ENCODE measurements at regions not wholly inside any gene's neighbourhood (a gene's known extent, or its start where the extent isn't known, plus 50 kb on each side); places are given as distances from the start of the nearest gene placed in this dataset.

DNA sequence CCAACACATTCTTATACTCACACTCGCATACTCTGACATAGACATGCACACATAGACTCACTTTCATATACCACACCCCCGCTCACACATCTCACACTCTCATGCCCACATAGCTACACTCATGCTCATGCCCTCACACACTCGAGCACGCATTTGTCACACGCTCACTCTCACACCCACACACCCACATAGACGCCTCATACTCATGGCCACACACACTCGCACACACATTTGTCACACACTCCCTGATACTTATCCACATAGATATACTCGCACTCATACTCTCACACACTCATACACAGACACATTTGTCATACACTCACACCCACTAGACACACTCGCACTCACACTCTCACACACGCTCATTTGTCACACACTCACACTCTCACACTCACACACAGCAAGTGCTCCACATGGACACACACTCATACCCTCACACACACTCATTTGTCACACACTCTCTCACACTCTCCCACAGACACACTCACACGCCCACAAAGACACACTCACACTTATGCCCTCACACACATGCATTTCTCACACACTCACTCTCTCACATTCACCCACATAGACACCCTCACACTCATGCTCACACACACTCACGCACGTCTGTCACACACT, 50.9 kb downstream of the TNP1 start:
- Histone ChIP-seq H3K9me3 (ENCODE audit: low read length) (no peaks in the 10 kb centered on the region), H3K4me1 (ENCODE audit: insufficient read depth, low read length, poor library complexity, severe bottlenecking) (no peaks in the 10 kb centered on the region), H3K27ac (ENCODE audit: low read depth, low read length, poor library complexity, severe bottlenecking) (no peak overlapping the region), H3K9me2 (ENCODE audit: insufficient read depth, low read length) (no peaks in the 10 kb centered on the region), H3K4me2 (ENCODE audit: low read length) (no peak overlapping the region), H4K20me1 (ENCODE audit: insufficient read depth, low read length) (no peaks in the 10 kb centered on the region), H3K79me2 (ENCODE audit: insufficient read depth, low read depth, low read length) (no peaks in the 10 kb centered on the region), H3K36me3 (ENCODE audit: insufficient read depth, low read length) (no peaks in the 10 kb centered on the region), H3K4me3 (ENCODE audit: low read depth, low read length, poor library complexity, severe bottlenecking) (no peak overlapping the region), H2AFZ (ENCODE audit: low read length) (no peak overlapping the region)
- BruUV-seq (replicated peaks) = no TSS peak
- CTCF ChIA-PET (ENCODE audit: unreplicated experiment) = no interaction called here
- intact Hi-C loops (cut with micrococcal nuclease; ENCODE audit: unreplicated experiment) = no loop called here
- no peak for DNase-seq (ENCODE audit: low spot score)
- TF ChIP-seq EZH2phosphoT487 (IDR thresholded peaks at IDR 0.05; ENCODE audit: borderline replicate concordance, low read depth, low read length) = no peak
- TF ChIP-seq, protein P1, sequence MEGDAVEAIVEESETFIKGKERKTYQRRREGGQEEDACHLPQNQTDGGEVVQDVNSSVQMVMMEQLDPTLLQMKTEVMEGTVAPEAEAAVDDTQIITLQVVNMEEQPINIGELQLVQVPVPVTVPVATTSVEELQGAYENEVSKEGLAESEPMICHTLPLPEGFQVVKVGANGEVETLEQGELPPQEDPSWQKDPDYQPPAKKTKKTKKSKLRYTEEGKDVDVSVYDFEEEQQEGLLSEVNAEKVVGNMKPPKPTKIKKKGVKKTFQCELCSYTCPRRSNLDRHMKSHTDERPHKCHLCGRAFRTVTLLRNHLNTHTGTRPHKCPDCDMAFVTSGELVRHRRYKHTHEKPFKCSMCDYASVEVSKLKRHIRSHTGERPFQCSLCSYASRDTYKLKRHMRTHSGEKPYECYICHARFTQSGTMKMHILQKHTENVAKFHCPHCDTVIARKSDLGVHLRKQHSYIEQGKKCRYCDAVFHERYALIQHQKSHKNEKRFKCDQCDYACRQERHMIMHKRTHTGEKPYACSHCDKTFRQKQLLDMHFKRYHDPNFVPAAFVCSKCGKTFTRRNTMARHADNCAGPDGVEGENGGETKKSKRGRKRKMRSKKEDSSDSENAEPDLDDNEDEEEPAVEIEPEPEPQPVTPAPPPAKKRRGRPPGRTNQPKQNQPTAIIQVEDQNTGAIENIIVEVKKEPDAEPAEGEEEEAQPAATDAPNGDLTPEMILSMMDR (conservative IDR thresholded peaks at IDR 0.05; ENCODE audit: low read length) = no peak
- POLR2A ChIA-PET = no interaction called here

GRCh38 chr2:216807857-216808272, 52.0 kb downstream of the TNP1 start:
- no peak for DNase-seq (ENCODE audit: low spot score)
- intact Hi-C loops (cut with micrococcal nuclease; ENCODE audit: unreplicated experiment) = no loop called here
- ChIA-PET POLR2A (no interaction called here), CTCF (ENCODE audit: unreplicated experiment) (no interaction called here)
- H3K9me2 ChIP-seq (ENCODE audit: insufficient read depth, low read length) = no peaks in the 10 kb centered on the region
- no peaks in the 10 kb centered on the region for H3K9me3 ChIP-seq (ENCODE audit: low read length)
- H4K20me1 ChIP-seq (ENCODE audit: insufficient read depth, low read length) = no peaks in the 10 kb centered on the region
- H3K36me3 ChIP-seq (ENCODE audit: insufficient read depth, low read length) = no peaks in the 10 kb centered on the region
- no peak overlapping the region for H3K27ac ChIP-seq (ENCODE audit: low read depth, low read length, poor library complexity, severe bottlenecking)
- no TSS peak for BruUV-seq (replicated peaks)
- H3K79me2 ChIP-seq (ENCODE audit: insufficient read depth, low read depth, low read length) = no peaks in the 10 kb centered on the region
- H2AFZ ChIP-seq (ENCODE audit: low read length) = no peak overlapping the region
- no peaks in the 10 kb centered on the region for H3K4me1 ChIP-seq (ENCODE audit: insufficient read depth, low read length, poor library complexity, severe bottlenecking)
- H3K4me3 ChIP-seq (ENCODE audit: low read depth, low read length, poor library complexity, severe bottlenecking) = no peak overlapping the region
- TF ChIP-seq, protein P1 (conservative IDR thresholded peaks at IDR 0.05; ENCODE audit: low read length) = no peak
- TF ChIP-seq EZH2phosphoT487 (IDR thresholded peaks at IDR 0.05; ENCODE audit: borderline replicate concordance, low read depth, low read length) = no peak
- no peak overlapping the region for H3K4me2 ChIP-seq (ENCODE audit: low read length)

DNA sequence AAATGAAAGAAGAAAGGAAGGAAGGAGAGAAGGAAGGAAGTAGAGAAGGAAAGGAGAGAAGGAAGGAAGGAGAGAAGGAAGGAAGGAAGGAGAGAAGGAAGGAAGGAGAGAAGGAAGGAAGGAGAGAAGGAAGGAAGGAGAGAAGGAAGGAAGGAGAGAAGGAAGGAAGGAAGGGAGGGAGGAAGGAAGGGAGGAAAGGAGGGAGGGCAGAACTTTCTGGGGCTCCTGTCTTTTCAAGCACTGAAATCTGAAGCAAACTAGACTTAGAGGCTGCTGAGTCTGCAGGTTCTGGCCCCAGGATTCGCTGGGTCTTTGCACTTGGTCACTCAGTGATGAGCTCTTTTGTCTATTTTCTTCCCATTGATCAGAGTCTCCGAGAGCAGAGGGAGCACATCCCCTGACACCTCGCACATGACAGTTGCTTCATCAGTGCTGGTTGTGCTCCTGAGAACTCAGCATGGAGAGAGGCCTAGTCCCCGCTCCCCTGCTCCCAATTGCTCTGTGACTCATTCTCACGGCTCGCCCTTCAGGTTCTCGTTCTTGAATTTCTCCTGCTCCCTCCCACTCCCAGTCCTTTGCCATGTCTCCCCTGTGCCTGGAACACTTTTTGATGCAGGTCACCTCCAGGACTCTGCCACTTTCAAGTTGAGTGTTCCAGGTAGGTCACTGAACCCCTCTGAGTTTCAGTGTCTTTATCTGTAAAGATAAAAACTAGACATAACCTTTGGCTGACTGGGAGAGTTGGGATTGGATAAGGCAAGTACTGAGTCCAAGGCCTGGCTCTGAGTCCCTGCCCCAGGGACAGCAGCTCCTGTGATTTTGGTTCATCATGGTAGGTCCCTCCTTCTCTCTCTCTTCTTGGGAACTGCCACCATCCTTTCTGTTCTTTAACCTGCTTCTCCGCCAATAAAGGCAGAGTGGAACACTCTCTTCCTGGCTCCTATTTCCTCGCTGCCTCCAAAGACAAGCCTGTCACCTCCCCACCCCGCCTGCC, 55.2 kb downstream of the TNP1 start:
- Histone ChIP-seq H4K20me1 (ENCODE audit: insufficient read depth, low read length) (no peaks in the 10 kb centered on the region), H3K4me3 (ENCODE audit: low read depth, low read length, poor library complexity, severe bottlenecking) (no peak overlapping the region), H3K27ac (ENCODE audit: low read depth, low read length, poor library complexity, severe bottlenecking) (no peak overlapping the region), H3K9me2 (ENCODE audit: insufficient read depth, low read length) (no peaks in the 10 kb centered on the region), H3K4me1 (ENCODE audit: insufficient read depth, low read length, poor library complexity, severe bottlenecking) (no peaks in the 10 kb centered on the region), H3K4me2 (ENCODE audit: low read length) (no peak overlapping the region), H3K36me3 (ENCODE audit: insufficient read depth, low read length) (no peaks in the 10 kb centered on the region), H3K79me2 (ENCODE audit: insufficient read depth, low read depth, low read length) (no peaks in the 10 kb centered on the region), H3K9me3 (ENCODE audit: low read length) (no peaks in the 10 kb centered on the region), H2AFZ (ENCODE audit: low read length) (no peak overlapping the region)
- CTCF ChIA-PET (ENCODE audit: unreplicated experiment) = no interaction called here
- TF ChIP-seq, protein P1 (conservative IDR thresholded peaks at IDR 0.05; ENCODE audit: low read length) = no peak
- TF ChIP-seq EZH2phosphoT487 (IDR thresholded peaks at IDR 0.05; ENCODE audit: borderline replicate concordance, low read depth, low read length) = no peak
- POLR2A ChIA-PET = no interaction called here
- no TSS peak for BruUV-seq (replicated peaks)
- DNase-seq (ENCODE audit: low spot score) = no peak
- intact Hi-C loops (cut with micrococcal nuclease; ENCODE audit: unreplicated experiment) = no loop called here
